Lower lobe of right lung (tissue), 2 donors: ENCODE measurements at regions not wholly inside any gene's neighbourhood (a gene's known extent, or its start where the extent isn't known, plus 50 kb on each side); places are given as distances from the start of the nearest gene placed in this dataset.

ENCODE experiments used
- ATAC-seq, 2 donors: fragments of 200-7000 bp; cut with Tn5 transposase; one replicate each; pipeline ENCODE4 v1.9.1; 2020 to 2022; ENCODE audit warnings: mild to moderate bottlenecking in 2 of 2, moderate library complexity in 2 of 2
- DNase-seq: peaks from one replicate; pipeline ENCODE4 v3.0.0-alpha.2; 2020
- H3K27ac ChIP-seq: fragments of 200-600 bp; one replicate; pipeline ENCODE4 v1.8.0; 2022
- H3K27me3 ChIP-seq: fragments of 200-600 bp; one replicate; pipeline ENCODE4 v1.8.0; 2022; ENCODE audit warnings: low read depth
- H3K36me3 ChIP-seq: fragments of 200-600 bp; one replicate; pipeline ENCODE4 v1.8.0; 2022; ENCODE audit warnings: mild to moderate bottlenecking
- H3K4me1 ChIP-seq: fragments of 200-600 bp; one replicate; pipeline ENCODE4 v1.8.0; 2022
- H3K4me3 ChIP-seq: fragments of 200-600 bp; one replicate; pipeline ENCODE4 v1.8.0; 2022; ENCODE audit warnings: mild to moderate bottlenecking
- H3K9me3 ChIP-seq: fragments of 200-600 bp; one replicate; pipeline ENCODE4 v1.8.0; 2022
- intact Hi-C: fragments of 100-400 bp; cut with DNase I; formaldehyde crosslinking; loops from one replicate; pipeline ENCODE4 v1.11.0; 2022
- TF ChIP-seq, protein P1 (sequence below): fragments of 200-600 bp; IDR thresholded peaks from one replicate; pipeline ENCODE4 v1.8.0; 2022; ENCODE audit warnings: antibody characterized with exemption, mild to moderate bottlenecking
- donor health status: DM: no; HTN: yes; CAD: no; lungs with severe emphysema.

DNA sequence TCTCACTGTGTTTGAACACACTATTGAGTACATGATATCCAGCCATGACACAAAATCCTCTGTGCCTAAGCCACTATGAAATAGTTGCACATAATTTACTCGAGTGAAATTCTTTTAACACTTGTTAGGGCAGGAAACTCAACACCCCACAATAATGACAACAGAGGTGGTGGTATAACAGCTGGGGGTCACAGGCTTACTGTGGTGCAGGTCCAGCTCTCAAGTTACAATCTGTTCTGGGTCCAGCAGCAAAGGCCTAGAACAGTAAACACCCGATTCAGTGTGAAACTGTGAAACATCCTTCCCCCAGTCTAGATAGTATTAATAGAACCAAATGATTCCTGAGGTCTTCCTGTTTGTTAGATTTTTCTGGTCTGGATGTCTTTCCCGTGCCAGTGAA, 102.9 kb upstream of the APC start:
- Histone ChIP-seq H3K9me3 (no peaks in the 10 kb centered on the region), H3K36me3 (no peaks in the 10 kb centered on the region), H3K4me3 (no peak overlapping the region), H3K27ac (no peak overlapping the region), H3K4me1 (peaks cover 5% of the 10 kb centered on the region), H3K27me3 (no peaks in the 10 kb centered on the region)
- ATAC-seq = no peak
- no peak for DNase-seq
- intact Hi-C loops = no loop called here
- TF ChIP-seq, protein P1, sequence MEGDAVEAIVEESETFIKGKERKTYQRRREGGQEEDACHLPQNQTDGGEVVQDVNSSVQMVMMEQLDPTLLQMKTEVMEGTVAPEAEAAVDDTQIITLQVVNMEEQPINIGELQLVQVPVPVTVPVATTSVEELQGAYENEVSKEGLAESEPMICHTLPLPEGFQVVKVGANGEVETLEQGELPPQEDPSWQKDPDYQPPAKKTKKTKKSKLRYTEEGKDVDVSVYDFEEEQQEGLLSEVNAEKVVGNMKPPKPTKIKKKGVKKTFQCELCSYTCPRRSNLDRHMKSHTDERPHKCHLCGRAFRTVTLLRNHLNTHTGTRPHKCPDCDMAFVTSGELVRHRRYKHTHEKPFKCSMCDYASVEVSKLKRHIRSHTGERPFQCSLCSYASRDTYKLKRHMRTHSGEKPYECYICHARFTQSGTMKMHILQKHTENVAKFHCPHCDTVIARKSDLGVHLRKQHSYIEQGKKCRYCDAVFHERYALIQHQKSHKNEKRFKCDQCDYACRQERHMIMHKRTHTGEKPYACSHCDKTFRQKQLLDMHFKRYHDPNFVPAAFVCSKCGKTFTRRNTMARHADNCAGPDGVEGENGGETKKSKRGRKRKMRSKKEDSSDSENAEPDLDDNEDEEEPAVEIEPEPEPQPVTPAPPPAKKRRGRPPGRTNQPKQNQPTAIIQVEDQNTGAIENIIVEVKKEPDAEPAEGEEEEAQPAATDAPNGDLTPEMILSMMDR = no peak

DNA sequence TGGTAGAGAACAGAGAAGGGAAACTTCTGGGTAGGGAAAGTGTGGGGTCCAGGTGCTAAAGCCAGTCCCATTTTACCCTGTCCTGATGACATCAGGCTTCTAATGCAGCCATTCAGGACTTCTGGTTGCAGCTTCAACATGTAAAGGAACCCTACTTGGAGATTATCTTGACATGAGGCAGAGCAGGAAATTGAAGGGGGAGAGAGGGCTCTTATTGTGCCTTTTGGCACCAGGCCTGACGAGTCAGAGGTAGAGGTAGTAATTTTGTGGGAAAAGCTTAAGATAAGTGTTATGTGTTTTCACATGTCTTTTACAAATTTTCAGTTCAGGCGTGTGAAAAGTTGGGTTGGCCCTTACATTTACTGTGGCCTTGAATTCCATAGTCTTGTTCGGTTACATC, 102.4 kb upstream of the APC start:
- no peaks in the 10 kb centered on the region for H3K27me3 ChIP-seq
- intact Hi-C loops = no loop called here
- no peak overlapping the region for H3K4me3 ChIP-seq
- peaks cover 5% of the 10 kb centered on the region for H3K4me1 ChIP-seq
- H3K27ac ChIP-seq = no peak overlapping the region
- DNase-seq (no peak), ATAC-seq (peak in 1 of 2 donors; percentile 59)
- TF ChIP-seq, protein P1 = no peak
- no peaks in the 10 kb centered on the region for H3K9me3 ChIP-seq
- no peaks in the 10 kb centered on the region for H3K36me3 ChIP-seq

DNA sequence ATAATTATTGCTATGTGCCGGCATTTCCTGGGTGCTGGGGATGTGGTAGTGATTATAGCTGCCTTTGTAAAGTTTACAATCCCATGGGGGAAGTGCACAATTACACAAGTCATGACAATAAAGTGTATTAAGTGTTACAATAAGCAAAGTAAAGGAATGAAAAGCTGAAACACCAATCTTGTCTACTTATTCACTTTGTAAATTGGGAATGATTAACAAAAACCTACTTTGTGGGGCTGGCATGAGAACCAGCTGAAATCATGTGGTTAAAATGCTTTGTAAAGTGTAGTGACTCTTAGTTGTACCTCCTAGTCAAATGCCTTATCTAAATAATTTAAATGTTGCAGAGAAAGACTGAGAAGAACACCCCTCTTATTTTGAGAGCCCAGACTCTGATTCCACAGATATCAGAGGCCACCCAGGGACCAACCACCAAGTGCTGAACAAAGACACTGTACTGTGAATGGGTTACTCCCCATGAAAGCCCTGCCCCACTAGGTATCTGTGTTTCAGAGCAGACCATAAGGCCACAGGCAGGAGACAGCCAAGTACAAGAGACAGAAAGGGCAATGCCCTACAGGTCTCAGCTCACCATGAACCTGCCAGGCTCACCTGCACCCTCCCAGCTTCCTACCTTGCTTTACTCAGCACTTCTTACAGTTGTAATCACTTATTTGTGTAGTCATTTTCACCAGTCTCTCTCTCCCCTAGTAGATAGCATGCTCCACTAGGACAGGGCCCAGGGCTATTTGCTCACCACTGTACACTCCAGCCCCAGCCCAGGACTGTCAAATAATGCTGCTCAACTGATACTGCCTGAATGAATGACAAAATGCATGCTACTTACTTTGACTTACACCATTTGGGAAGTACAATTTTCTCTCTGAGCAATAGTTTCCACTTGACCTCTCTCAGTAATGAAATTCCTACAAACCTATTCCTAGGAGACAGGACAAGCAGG, 101.6 kb upstream of the APC start:
- intact Hi-C loops = no loop called here
- Histone ChIP-seq H3K36me3 (no peaks in the 10 kb centered on the region), H3K27ac (no peak overlapping the region), H3K4me1 (peaks cover 5% of the 10 kb centered on the region), H3K27me3 (no peaks in the 10 kb centered on the region), H3K9me3 (no peaks in the 10 kb centered on the region), H3K4me3 (no peak overlapping the region)
- TF ChIP-seq, protein P1 = no peak
- DNase-seq = no peak
- ATAC-seq = peak in 1 of 2 donors; percentile 47

DNA sequence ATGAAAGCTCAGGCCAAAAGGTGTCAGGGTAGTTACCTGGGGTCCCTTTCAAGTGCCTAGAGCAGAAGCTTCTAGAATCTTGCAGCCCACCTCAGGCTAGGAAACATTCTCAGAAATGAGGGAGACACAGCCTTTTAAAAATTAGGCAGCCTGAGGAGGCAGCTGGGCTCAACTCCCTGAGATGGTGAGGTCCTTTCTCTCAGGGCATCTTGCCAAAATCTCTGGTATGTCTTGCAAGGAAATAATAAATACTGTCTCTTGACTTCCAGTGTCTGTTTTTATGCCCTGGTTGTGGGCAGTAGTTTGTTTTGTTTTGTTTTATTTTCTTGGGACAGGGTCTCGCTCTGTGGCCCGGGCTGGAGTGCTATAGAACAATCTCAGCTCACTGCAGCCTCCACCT, 100.9 kb upstream of the APC start:
- no peaks in the 10 kb centered on the region for H3K36me3 ChIP-seq
- no peak overlapping the region for H3K4me3 ChIP-seq
- TF ChIP-seq, protein P1 = no peak
- ATAC-seq = no peak
- H3K27ac ChIP-seq = no peak overlapping the region
- intact Hi-C loops = no loop called here
- DNase-seq = no peak
- no peaks in the 10 kb centered on the region for H3K9me3 ChIP-seq
- peaks cover 5% of the 10 kb centered on the region for H3K4me1 ChIP-seq
- no peaks in the 10 kb centered on the region for H3K27me3 ChIP-seq

DNA sequence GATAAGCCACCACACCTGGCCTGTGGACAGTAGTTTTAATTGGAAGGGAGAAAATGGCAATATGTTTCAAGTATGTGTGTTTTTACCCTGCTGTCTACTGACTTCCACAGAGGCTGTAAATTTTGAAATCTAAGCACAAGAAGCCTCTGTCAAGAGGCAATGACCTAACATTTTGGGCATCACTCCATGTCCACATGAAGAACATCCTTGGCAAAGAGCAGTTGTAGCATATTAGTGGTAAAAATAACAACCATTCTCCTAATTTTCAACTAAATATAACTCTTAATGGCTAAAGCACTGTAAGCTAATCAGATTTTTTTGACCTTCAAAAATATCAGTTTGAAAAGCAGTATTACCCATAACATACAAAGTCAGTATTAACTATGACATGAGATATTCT, 100.3 kb upstream of the APC start:
- no peak overlapping the region for H3K4me3 ChIP-seq
- no peak overlapping the region for H3K27ac ChIP-seq
- DNase-seq = no peak
- TF ChIP-seq, protein P1 = no peak
- ATAC-seq = no peak
- no peaks in the 10 kb centered on the region for H3K36me3 ChIP-seq
- no peaks in the 10 kb centered on the region for H3K27me3 ChIP-seq
- H3K4me1 ChIP-seq = peaks cover 5% of the 10 kb centered on the region
- intact Hi-C loops = no loop called here
- H3K9me3 ChIP-seq = no peaks in the 10 kb centered on the region
